ENCODE measurements at regions not wholly inside any gene's neighbourhood (a gene's known extent, or its start where the extent isn't known, plus 50 kb on each side); places are given as distances from the start of the nearest gene placed in this dataset.

GRCh38 chr9:129380961-129381401 lies 202.9 kb upstream of the IER5L start:
- Histone ChIP-seq H3K36me3 (ENCODE audit: insufficient read depth, insufficient read length, low read length) (no peaks in the 10 kb centered on the region), H3K4me1 (ENCODE audit: insufficient read depth, insufficient read length) (peaks cover 18% of the 10 kb centered on the region), H3K9ac (ENCODE audit: insufficient read length, low read depth) (no peak overlapping the region), H3K4me3 (ENCODE audit: insufficient read length, low read depth) (no peak overlapping the region), H3K9me3 (ENCODE audit: insufficient read depth, low read length) (no peaks in the 10 kb centered on the region), H3K27me3 (ENCODE audit: insufficient read depth, insufficient read length) (peaks cover 4% of the 10 kb centered on the region)
- no peak for TF ChIP-seq YY1 (IDR thresholded peaks at IDR 0.05; ENCODE audit: insufficient read depth, insufficient read length)
- no peak for TF ChIP-seq SUZ12 (IDR thresholded peaks at IDR 0.05; ENCODE audit: extremely low read depth, insufficient read depth, insufficient read length)
- no peak for TF ChIP-seq ZNF274 (IDR thresholded peaks at IDR 0.05; ENCODE audit: low read depth, low read length)
- peak; percentile 54 for DNase-seq (ENCODE audit: low read depth, low spot score)

- DNase-seq (ENCODE audit: low read depth, low spot score), result no peak
- Histone ChIP-seq H3K27me3 (ENCODE audit: insufficient read depth, insufficient read length) (peaks cover 4% of the 10 kb centered on the region), H3K4me1 (ENCODE audit: insufficient read depth, insufficient read length) (peaks cover 17% of the 10 kb centered on the region), H3K4me3 (ENCODE audit: insufficient read length, low read depth) (no peak overlapping the region), H3K9ac (ENCODE audit: insufficient read length, low read depth) (no peak overlapping the region), H3K9me3 (ENCODE audit: insufficient read depth, low read length) (no peaks in the 10 kb centered on the region), H3K36me3 (ENCODE audit: insufficient read depth, insufficient read length, low read length) (no peaks in the 10 kb centered on the region)
- TF ChIP-seq SUZ12 (IDR thresholded peaks at IDR 0.05; ENCODE audit: extremely low read depth, insufficient read depth, insufficient read length) (no peak), YY1 (IDR thresholded peaks at IDR 0.05; ENCODE audit: insufficient read depth, insufficient read length) (no peak), ZNF274 (IDR thresholded peaks at IDR 0.05; ENCODE audit: low read depth, low read length) (no peak)
These were observed 201.8 kb upstream of the IER5L start for GRCh38 chr9:129379886-129380285.

GRCh38 chr9:129379181-129379836 lies 201.2 kb upstream of the IER5L start:
- Histone ChIP-seq H3K27me3 (ENCODE audit: insufficient read depth, insufficient read length) (peaks cover 4% of the 10 kb centered on the region), H3K9ac (ENCODE audit: insufficient read length, low read depth) (peak overlapping the region; percentile 6)
- no peak for DNase-seq (ENCODE audit: low read depth, low spot score)

GRCh38 chr9:129377931-129378661 lies 200.0 kb upstream of the IER5L start:
- no peak for TF ChIP-seq ZNF274 (IDR thresholded peaks at IDR 0.05; ENCODE audit: low read depth, low read length)
- no peak for TF ChIP-seq YY1 (IDR thresholded peaks at IDR 0.05; ENCODE audit: insufficient read depth, insufficient read length)
- TF ChIP-seq SUZ12 (IDR thresholded peaks at IDR 0.05; ENCODE audit: extremely low read depth, insufficient read depth, insufficient read length), result no peak

More at GRCh38 chr9:129379181-129379836, 201.2 kb upstream of the IER5L start:
- H3K4me1 ChIP-seq (ENCODE audit: insufficient read depth, insufficient read length), result peaks cover 17% of the 10 kb centered on the region
- no peaks in the 10 kb centered on the region for H3K9me3 ChIP-seq (ENCODE audit: insufficient read depth, low read length)
- no peaks in the 10 kb centered on the region for H3K36me3 ChIP-seq (ENCODE audit: insufficient read depth, insufficient read length, low read length)
- no peak for TF ChIP-seq ZNF274 (IDR thresholded peaks at IDR 0.05; ENCODE audit: low read depth, low read length)
- no peak for TF ChIP-seq SUZ12 (IDR thresholded peaks at IDR 0.05; ENCODE audit: extremely low read depth, insufficient read depth, insufficient read length)
- no peak for TF ChIP-seq YY1 (IDR thresholded peaks at IDR 0.05; ENCODE audit: insufficient read depth, insufficient read length)
- no peak overlapping the region for H3K4me3 ChIP-seq (ENCODE audit: insufficient read length, low read depth)

GRCh38 chr9:129377181-129377580 lies 199.1 kb upstream of the IER5L start:
- Histone ChIP-seq H3K9me3 (ENCODE audit: insufficient read depth, low read length) (no peaks in the 10 kb centered on the region), H3K4me3 (ENCODE audit: insufficient read length, low read depth) (no peak overlapping the region), H3K27me3 (ENCODE audit: insufficient read depth, insufficient read length) (no peaks in the 10 kb centered on the region), H3K9ac (ENCODE audit: insufficient read length, low read depth) (no peak overlapping the region), H3K4me1 (ENCODE audit: insufficient read depth, insufficient read length) (peaks cover 7% of the 10 kb centered on the region), H3K36me3 (ENCODE audit: insufficient read depth, insufficient read length, low read length) (no peaks in the 10 kb centered on the region)
- DNase-seq (ENCODE audit: low read depth, low spot score), result no peak
- no peak for TF ChIP-seq YY1 (IDR thresholded peaks at IDR 0.05; ENCODE audit: insufficient read depth, insufficient read length)
- no peak for TF ChIP-seq ZNF274 (IDR thresholded peaks at IDR 0.05; ENCODE audit: low read depth, low read length)
- TF ChIP-seq SUZ12 (IDR thresholded peaks at IDR 0.05; ENCODE audit: extremely low read depth, insufficient read depth, insufficient read length), result no peak

More at GRCh38 chr9:129377931-129378661, 200.0 kb upstream of the IER5L start:
- peaks cover 13% of the 10 kb centered on the region for H3K4me1 ChIP-seq (ENCODE audit: insufficient read depth, insufficient read length)
- no peak overlapping the region for H3K4me3 ChIP-seq (ENCODE audit: insufficient read length, low read depth)
- H3K9me3 ChIP-seq (ENCODE audit: insufficient read depth, low read length), result no peaks in the 10 kb centered on the region
- DNase-seq (ENCODE audit: low read depth, low spot score), result no peak
- no peaks in the 10 kb centered on the region for H3K27me3 ChIP-seq (ENCODE audit: insufficient read depth, insufficient read length)
- no peaks in the 10 kb centered on the region for H3K36me3 ChIP-seq (ENCODE audit: insufficient read depth, insufficient read length, low read length)
- no peak overlapping the region for H3K9ac ChIP-seq (ENCODE audit: insufficient read length, low read depth)

GRCh38 chr9:129375845-129376244 lies 197.8 kb upstream of the IER5L start:
- no peak overlapping the region for H3K9ac ChIP-seq (ENCODE audit: insufficient read length, low read depth)
- no peaks in the 10 kb centered on the region for H3K36me3 ChIP-seq (ENCODE audit: insufficient read depth, insufficient read length, low read length)
- H3K9me3 ChIP-seq (ENCODE audit: insufficient read depth, low read length), result peaks cover 4% of the 10 kb centered on the region
- no peak for DNase-seq (ENCODE audit: low read depth, low spot score)
- H3K27me3 ChIP-seq (ENCODE audit: insufficient read depth, insufficient read length), result no peaks in the 10 kb centered on the region
- H3K4me3 ChIP-seq (ENCODE audit: insufficient read length, low read depth), result no peak overlapping the region
- no peak for TF ChIP-seq SUZ12 (IDR thresholded peaks at IDR 0.05; ENCODE audit: extremely low read depth, insufficient read depth, insufficient read length)
- TF ChIP-seq ZNF274 (IDR thresholded peaks at IDR 0.05; ENCODE audit: low read depth, low read length), result no peak
- no peak for TF ChIP-seq YY1 (IDR thresholded peaks at IDR 0.05; ENCODE audit: insufficient read depth, insufficient read length)
- peaks cover 1% of the 10 kb centered on the region for H3K4me1 ChIP-seq (ENCODE audit: insufficient read depth, insufficient read length)

GRCh38 chr9:129374651-129375050 lies 196.6 kb upstream of the IER5L start:
- peaks cover 16% of the 10 kb centered on the region for H3K9me3 ChIP-seq (ENCODE audit: insufficient read depth, low read length)
- no peak overlapping the region for H3K4me3 ChIP-seq (ENCODE audit: insufficient read length, low read depth)
- H3K36me3 ChIP-seq (ENCODE audit: insufficient read depth, insufficient read length, low read length), result no peaks in the 10 kb centered on the region
- H3K9ac ChIP-seq (ENCODE audit: insufficient read length, low read depth), result no peak overlapping the region
- TF ChIP-seq YY1 (IDR thresholded peaks at IDR 0.05; ENCODE audit: insufficient read depth, insufficient read length), result no peak
- no peak for TF ChIP-seq SUZ12 (IDR thresholded peaks at IDR 0.05; ENCODE audit: extremely low read depth, insufficient read depth, insufficient read length)
- TF ChIP-seq ZNF274 (IDR thresholded peaks at IDR 0.05; ENCODE audit: low read depth, low read length), result no peak
- no peaks in the 10 kb centered on the region for H3K27me3 ChIP-seq (ENCODE audit: insufficient read depth, insufficient read length)
- H3K4me1 ChIP-seq (ENCODE audit: insufficient read depth, insufficient read length), result no peaks in the 10 kb centered on the region
- DNase-seq (ENCODE audit: low read depth, low spot score), result no peak
